GM12873 (cell line): ENCODE measurements at regions not wholly inside any gene's neighbourhood (a gene's known extent, or its start where the extent isn't known, plus 50 kb on each side); places are given as distances from the start of the nearest gene placed in this dataset.

ENCODE experiments used
- TF ChIP-seq, protein P1 (sequence below): IDR thresholded peaks from 2 replicates; pipeline ENCODE4 v1.5.1; 2012; ENCODE audit warnings: low read depth, mild to moderate bottlenecking, moderate library complexity, low read length, control low read depth; ENCODE audit not compliant: insufficient read depth; ENCODE audit errors: missing control alignments

- TF ChIP-seq, protein P1, sequence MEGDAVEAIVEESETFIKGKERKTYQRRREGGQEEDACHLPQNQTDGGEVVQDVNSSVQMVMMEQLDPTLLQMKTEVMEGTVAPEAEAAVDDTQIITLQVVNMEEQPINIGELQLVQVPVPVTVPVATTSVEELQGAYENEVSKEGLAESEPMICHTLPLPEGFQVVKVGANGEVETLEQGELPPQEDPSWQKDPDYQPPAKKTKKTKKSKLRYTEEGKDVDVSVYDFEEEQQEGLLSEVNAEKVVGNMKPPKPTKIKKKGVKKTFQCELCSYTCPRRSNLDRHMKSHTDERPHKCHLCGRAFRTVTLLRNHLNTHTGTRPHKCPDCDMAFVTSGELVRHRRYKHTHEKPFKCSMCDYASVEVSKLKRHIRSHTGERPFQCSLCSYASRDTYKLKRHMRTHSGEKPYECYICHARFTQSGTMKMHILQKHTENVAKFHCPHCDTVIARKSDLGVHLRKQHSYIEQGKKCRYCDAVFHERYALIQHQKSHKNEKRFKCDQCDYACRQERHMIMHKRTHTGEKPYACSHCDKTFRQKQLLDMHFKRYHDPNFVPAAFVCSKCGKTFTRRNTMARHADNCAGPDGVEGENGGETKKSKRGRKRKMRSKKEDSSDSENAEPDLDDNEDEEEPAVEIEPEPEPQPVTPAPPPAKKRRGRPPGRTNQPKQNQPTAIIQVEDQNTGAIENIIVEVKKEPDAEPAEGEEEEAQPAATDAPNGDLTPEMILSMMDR: no peak
These were observed 432.7 kb upstream of the ID2 start for GRCh38 chr2:8249141-8249540.

- TF ChIP-seq, protein P1: no peak
These were observed 432.1 kb upstream of the ID2 start for GRCh38 chr2:8249769-8250168.

- TF ChIP-seq, protein P1: no peak
These were observed 430.6 kb upstream of the ID2 start for GRCh38 chr2:8251291-8251690.

GRCh38 chr2:8251856-8252255, 430.0 kb upstream of the ID2 start:
- TF ChIP-seq, protein P1: no peak

DNA sequence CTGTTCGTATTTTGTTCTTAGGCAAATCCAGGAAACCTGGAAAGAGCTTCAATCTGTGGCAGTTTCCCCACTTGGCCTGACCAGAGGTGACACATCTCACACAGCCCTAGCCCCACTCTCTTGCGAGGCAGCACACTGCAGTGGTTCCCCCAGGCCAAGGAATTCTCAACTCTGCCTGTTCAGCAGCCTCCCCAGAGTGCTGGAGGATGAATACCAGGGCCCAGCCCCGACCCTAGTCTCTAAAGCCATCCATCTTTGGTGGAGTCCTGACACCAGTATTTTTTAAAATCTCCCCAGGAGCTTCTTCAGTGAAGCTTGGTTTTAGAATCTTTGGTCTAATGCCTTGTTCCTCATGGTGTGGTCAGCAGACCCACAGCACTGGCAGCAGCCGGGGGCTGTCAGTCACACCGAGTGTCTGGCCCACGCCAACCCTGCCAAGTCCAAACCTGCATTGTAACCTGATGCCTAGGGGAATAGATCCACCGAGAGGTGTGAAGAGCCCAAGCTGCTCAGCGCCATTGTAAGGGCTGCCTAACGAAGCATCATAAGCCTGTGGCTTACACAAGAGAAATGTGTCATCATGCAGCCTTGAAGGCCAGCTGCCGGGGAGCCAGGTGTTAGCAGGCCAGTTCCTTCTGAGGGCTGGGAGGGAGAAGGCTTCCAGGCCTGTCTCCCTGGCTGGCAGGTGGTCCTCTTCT, 428.7 kb upstream of the ID2 start:
- TF ChIP-seq, protein P1: no peak

DNA sequence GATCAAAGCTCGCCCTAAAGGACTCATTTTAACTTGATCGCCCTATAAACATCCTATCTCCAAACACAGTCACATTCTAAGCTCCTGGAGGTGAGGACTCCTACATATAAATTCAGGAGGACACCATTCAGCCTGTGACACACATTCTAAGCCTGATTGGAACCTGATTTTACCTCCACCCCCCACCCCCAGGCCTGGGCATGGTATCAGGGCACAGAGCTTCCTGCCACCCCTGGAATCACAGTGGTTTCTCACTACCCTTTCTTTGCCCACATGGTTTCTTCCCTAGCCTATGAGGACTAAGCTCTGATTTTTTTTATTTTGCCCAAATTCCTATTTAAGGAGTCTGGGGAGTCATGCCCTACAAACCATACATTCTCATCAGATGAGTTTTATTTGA, 428.1 kb upstream of the ID2 start:
- TF ChIP-seq, protein P1: no peak

GRCh38 chr2:8254791-8255447, 426.9 kb upstream of the ID2 start:
- TF ChIP-seq, protein P1: no peak
